Stimulated activated CD8-positive, alpha-beta memory T cell treated with anti-CD3 and anti-CD28 coated beads, Interleukin-15, amount 100 ng/mL, for 1 hour (primary cell): ENCODE measurements at regions not wholly inside any gene's neighbourhood (a gene's known extent, or its start where the extent isn't known, plus 50 kb on each side); places are given as distances from the start of the nearest gene placed in this dataset.

Experiments used
- DNase-seq: peaks from one replicate; pipeline ENCODE4 v3.0.0-alpha.2; 2020; ENCODE audit warnings: low read depth

GRCh38 chr2:217031445-217031844 lies 171.6 kb upstream of the TNP1 start:
- no peak for DNase-seq

GRCh38 chr2:217030081-217030480 lies 170.2 kb upstream of the TNP1 start:
- no peak for DNase-seq

- DNase-seq = no peak
These were observed 168.3 kb upstream of the TNP1 start for GRCh38 chr2:217028128-217028527.

- DNase-seq = no peak
These were observed 167.6 kb upstream of the TNP1 start for GRCh38 chr2:217027414-217027813.

GRCh38 chr2:217026569-217026968 lies 166.7 kb upstream of the TNP1 start:
- no peak for DNase-seq

GRCh38 chr2:217026161-217026560 lies 166.3 kb upstream of the TNP1 start:
- no peak for DNase-seq

- no peak for DNase-seq
These were observed 163.7 kb upstream of the TNP1 start for GRCh38 chr2:217023611-217024010.

GRCh38 chr2:217017456-217018252 lies 157.8 kb upstream of the TNP1 start:
- DNase-seq = no peak

GRCh38 chr2:217016796-217017419 lies 157.0 kb upstream of the TNP1 start:
- DNase-seq = no peak

GRCh38 chr2:217014328-217015105 lies 154.7 kb upstream of the TNP1 start:
- no peak for DNase-seq

- no peak for DNase-seq
These were observed 154.1 kb upstream of the TNP1 start for GRCh38 chr2:217013926-217014325.

GRCh38 chr2:217011576-217011975 lies 151.7 kb upstream of the TNP1 start:
- DNase-seq = no peak

- DNase-seq = no peak
These were observed 150.3 kb upstream of the TNP1 start for GRCh38 chr2:217010173-217010572.

GRCh38 chr2:217008794-217009193 lies 148.9 kb upstream of the TNP1 start:
- DNase-seq = no peak

GRCh38 chr2:217006217-217006616 lies 146.4 kb upstream of the TNP1 start:
- no peak for DNase-seq

- DNase-seq = no peak
These were observed 144.8 kb upstream of the TNP1 start for GRCh38 chr2:217004656-217005055.

GRCh38 chr2:217001740-217002139 lies 141.9 kb upstream of the TNP1 start:
- no peak for DNase-seq

- DNase-seq = no peak
These were observed 140.5 kb upstream of the TNP1 start for GRCh38 chr2:217000406-217000805.

GRCh38 chr2:216996279-216996845 lies 136.5 kb upstream of the TNP1 start:
- DNase-seq = no peak

- DNase-seq = no peak
These were observed 134.5 kb upstream of the TNP1 start for GRCh38 chr2:216994353-216994854.

GRCh38 chr2:216992056-216992675 lies 132.3 kb upstream of the TNP1 start:
- DNase-seq = no peak

GRCh38 chr2:216991563-216991962 lies 131.7 kb upstream of the TNP1 start:
- no peak for DNase-seq
